ENCODE measurements at regions not wholly inside any gene's neighbourhood (a gene's known extent, or its start where the extent isn't known, plus 50 kb on each side); places are given as distances from the start of the nearest gene placed in this dataset.
"Not testable (repeated sequence)": the region's sequence is repeated elsewhere in the genome, so short reads cannot be mapped to it uniquely, and the experiment has no call there.

- no peak for DNase-seq
Observed at GRCh38 chr1:172755099-172755498, 96.2 kb downstream of the FASLG start.

GRCh38 chr1:172756024-172756423, 97.1 kb downstream of the FASLG start:
- no peak for DNase-seq

GRCh38 chr1:172758259-172758658, 99.4 kb downstream of the FASLG start:
- DNase-seq: no peak

GRCh38 chr1:172760121-172760520, 101.2 kb downstream of the FASLG start:
- no peak for DNase-seq

- DNase-seq: no peak
Observed at GRCh38 chr1:172761581-172762486, 102.9 kb downstream of the FASLG start.

- no peak for DNase-seq
Observed at GRCh38 chr1:172763057-172763456, 104.2 kb downstream of the FASLG start.

GRCh38 chr1:172764378-172764777, 105.5 kb downstream of the FASLG start:
- no peak for DNase-seq

- DNase-seq: no peak
Observed at GRCh38 chr1:172766462-172766861, 107.6 kb downstream of the FASLG start.

- DNase-seq: no peak
Observed at GRCh38 chr1:172770071-172770470, 111.2 kb downstream of the FASLG start.

- DNase-seq: no peak
Observed at GRCh38 chr1:172774561-172774960, 115.7 kb downstream of the FASLG start.

- DNase-seq: no peak
Observed at GRCh38 chr1:172775606-172776005, 116.7 kb downstream of the FASLG start.

- DNase-seq: no peak
Observed at GRCh38 chr1:172776071-172776470, 117.2 kb downstream of the FASLG start.

- no peak for DNase-seq
Observed at GRCh38 chr1:172777767-172778166, 118.9 kb downstream of the FASLG start.

- no peak for DNase-seq
Observed at GRCh38 chr1:172778456-172779455, 119.9 kb downstream of the FASLG start.

- DNase-seq: no peak
Observed at GRCh38 chr1:172779491-172779890, 120.6 kb downstream of the FASLG start.

GRCh38 chr1:172781513-172782140, 122.7 kb downstream of the FASLG start:
- no peak for DNase-seq

- DNase-seq: no peak
Observed at GRCh38 chr1:172789840-172790239, 130.9 kb downstream of the FASLG start.

- no peak for DNase-seq
Observed at GRCh38 chr1:172790245-172790644, 131.3 kb downstream of the FASLG start.

- no peak for DNase-seq
Observed at GRCh38 chr1:172793823-172794222, 134.9 kb downstream of the FASLG start.

- no peak for DNase-seq
Observed at GRCh38 chr1:172795741-172796140, 136.8 kb downstream of the FASLG start.

- DNase-seq: not testable (repeated sequence)
Observed at GRCh38 chr1:172799804-172800203, 140.9 kb downstream of the FASLG start.

- DNase-seq: no peak
Observed at GRCh38 chr1:172801771-172802322, 142.9 kb downstream of the FASLG start.

GRCh38 chr1:172809750-172810149, 150.8 kb downstream of the FASLG start:
- DNase-seq: no peak

Data from amniotic stem cell (primary cell).